NCI-H1105 (cell line): ENCODE measurements at regions not wholly inside any gene's neighbourhood (a gene's known extent, or its start where the extent isn't known, plus 50 kb on each side); places are given as distances from the start of the nearest gene placed in this dataset.
"Not testable (repeated sequence)": the region's sequence is repeated elsewhere in the genome, so short reads cannot be mapped to it uniquely, and the experiment has no call there.

ENCODE experiments used
- DNase-seq: peaks from one replicate; lab custom pipeline; 2025; lab: John Stamatoyannopoulos, UW

GRCh38 chr1:232579958-232580941 lies 49.7 kb downstream of the SIPA1L2 start:
- DNase-seq: no peak

GRCh38 chr1:232579466-232579865 lies 50.5 kb downstream of the SIPA1L2 start:
- no peak for DNase-seq

DNA sequence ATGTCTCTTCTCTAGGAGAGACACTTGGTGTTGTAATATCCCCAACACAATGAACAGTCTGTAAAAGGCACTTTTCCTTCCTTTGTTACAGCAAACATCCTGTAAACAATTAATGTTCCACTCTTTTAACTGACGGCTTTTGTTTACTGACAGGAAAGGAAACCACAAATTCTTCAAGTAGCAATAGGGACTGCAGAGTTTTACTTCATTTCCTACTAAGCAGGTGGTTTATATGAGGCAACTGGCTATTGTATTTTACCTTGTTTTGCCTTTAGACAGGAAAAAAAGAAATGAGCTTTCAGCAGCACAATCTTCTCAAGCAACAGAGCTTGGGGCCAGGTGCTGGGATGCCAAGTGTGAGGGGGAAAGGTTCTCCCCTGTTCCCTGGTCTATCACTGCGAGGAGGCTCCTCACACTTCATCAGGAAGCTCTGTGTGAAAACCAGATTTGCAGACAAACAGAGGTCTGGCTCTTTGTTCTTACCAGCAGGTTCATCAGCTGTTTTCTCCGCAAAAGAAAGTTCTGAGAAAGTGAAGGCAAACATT lies 51.2 kb downstream of the SIPA1L2 start:
- no peak for DNase-seq

DNA sequence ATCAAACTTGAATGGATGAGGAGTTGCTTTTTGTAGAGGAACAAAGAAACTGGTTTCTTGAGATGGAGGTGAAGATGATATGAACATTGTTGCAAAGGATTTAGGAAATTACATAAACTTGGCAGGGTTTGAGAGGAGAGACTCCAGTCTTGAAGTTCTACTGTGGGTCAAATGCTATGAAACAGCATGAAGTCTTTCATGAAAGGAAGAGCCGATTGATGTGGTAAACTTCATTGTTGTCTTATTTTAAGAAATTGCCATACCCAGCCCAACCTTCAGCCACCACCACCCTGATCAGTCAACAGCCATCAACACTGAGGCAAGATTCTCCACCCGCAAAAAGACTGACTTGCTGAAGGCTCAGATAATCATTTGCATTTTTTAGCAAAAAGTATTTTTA lies 52.2 kb downstream of the SIPA1L2 start:
- no peak for DNase-seq

- no peak for DNase-seq
Measured at GRCh38 chr1:232576537-232576936, 53.4 kb downstream of the SIPA1L2 start.

DNA sequence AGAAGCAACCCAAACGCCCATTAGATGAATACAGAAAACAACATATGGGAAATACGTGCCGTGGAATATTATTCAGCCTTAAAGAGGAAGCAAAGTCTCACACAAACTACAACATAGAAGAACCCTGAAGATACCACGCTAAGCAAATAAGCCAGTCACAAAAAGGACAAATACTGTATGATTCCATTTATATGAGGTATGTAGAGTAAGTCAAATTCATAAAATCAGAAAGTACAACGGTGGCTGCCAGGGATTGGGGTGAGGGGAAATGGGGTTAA lies 54.2 kb downstream of the SIPA1L2 start:
- DNase-seq: no peak

DNA sequence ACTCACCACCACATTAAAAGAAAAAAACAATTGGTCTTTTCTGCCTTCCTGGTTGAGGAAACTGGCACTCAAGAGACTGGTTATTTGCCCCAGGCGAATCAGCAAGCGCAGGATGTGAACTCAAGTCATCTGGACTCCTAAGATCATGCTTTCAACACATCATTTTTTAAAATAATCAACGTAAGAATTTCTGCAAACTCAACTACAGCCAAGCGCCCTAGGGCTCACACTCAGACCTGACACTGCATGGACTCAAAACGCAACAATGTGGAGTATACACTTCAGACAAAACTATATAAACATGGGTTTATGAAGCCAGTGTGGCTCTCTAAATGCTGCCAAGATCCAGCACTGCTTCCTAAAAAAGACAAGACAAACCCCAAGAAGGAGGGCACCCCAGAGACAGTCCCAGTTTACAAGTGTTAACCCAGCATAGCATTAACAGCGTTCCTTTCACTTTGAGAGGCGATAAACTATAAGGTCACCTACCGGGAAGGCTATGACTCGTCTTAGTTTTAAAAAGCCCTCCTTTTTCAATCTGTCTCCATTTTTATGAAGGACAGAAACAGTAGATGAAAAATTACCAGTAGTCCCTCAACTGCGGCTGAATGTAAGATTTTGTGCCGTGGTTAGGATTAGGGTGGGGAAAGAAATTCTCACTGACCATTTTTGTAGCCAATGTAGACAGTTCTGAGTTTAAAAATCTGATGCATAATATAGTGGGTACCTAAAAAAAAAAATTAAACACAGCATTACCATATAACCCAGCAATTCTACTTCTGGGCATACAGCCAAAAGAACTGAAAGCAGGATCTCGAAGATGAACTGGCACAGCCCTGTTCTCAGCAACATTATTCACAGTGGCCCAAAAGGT lies 54.8 kb downstream of the SIPA1L2 start:
- DNase-seq: no peak

DNA sequence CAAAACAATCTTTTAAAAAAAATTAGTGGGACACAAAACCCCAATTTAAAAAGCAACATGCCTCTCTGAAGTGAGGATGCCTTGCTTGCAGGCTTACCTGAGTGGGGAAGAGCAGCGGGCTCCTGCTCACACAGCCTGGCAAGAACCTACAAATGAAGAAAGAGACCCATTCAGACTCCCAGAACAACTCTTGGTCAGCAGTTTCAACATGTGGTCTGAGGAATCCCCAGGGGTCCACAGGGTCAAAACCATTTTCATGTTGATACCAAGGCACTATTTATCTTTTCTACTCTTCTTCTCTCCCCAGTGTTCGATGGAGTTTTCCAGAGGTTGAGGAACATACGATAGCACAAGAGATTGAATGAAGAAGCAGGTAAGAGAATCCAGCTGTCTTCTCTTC lies 55.9 kb downstream of the SIPA1L2 start:
- DNase-seq: no peak

- no peak for DNase-seq
Measured at GRCh38 chr1:232571523-232571922, 58.4 kb downstream of the SIPA1L2 start.

DNA sequence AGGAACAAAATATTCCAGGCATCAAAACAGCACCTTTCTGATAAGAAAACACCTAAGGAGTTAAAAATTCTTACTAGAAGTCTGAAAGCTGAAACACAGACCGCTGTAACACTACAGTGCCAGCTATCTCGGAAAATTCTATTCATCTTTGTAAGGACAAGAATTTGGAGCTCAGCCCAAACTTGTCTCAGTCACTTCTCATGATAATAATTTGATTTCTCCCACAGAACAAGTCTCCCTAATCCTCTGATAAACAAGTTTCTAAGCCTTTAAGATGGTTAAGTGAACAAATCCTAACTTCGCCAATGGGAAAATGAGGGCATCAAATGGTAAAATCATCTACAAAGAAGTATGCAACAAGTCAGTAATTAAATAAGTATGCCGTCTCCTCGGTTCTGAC lies 59.9 kb downstream of the SIPA1L2 start:
- no peak for DNase-seq

GRCh38 chr1:232569554-232569921 lies 60.4 kb downstream of the SIPA1L2 start:
- not testable (repeated sequence) for DNase-seq

DNA sequence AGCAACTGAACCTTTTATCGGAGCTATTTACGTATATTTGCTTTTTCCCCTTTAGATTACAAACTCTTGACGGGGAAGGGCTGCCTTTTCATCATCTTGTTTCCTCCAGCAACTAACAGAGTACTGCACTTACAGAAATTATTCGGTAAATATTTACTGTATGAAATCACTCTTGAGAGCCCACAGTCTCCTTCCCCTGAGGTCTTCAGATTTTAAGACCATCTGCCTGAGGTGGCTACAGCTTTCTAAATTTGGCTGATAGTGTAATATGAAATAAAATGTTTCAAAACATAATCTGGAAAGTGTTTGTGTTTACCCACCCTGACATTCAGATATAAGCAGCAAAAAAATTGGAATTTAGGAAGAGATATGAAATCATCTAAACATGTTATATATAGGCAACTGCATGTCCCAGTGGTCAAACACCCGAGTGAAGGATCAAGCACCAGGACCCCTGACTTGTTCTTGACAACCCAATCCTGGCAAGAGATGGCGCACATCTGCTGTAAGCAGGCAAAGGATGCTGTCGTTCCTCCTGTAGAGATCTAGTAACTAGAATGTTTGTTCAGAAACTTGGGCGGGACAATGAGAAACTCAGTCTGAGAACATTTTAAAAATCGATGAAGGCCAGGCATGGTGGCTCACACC lies 60.9 kb downstream of the SIPA1L2 start:
- no peak for DNase-seq

- DNase-seq: no peak
Measured at GRCh38 chr1:232568331-232568852, 61.5 kb downstream of the SIPA1L2 start.

- DNase-seq: no peak
Measured at GRCh38 chr1:232566093-232566492, 63.8 kb downstream of the SIPA1L2 start.

- no peak for DNase-seq
Measured at GRCh38 chr1:232562855-232563510, 67.0 kb downstream of the SIPA1L2 start.

DNA sequence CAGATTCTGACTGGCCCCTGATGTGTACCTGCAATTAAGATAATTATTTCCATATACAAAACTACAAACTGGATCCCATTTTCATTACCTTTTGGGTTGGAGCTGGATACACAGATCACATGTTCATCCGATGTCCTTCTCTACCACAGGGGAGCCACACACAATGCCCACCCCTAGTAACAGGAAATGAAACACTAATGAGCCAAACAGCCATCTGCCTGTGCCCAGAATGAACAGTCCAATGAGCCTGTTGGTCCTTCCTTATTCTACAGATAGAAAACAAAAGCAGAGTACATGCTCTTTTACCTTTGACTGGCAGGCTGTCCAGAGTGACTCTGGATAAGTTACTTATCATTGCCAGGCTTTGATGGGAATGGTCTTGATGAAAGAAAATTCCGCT lies 68.6 kb downstream of the SIPA1L2 start:
- DNase-seq: no peak

- DNase-seq: no peak
Measured at GRCh38 chr1:232560940-232561339, 69.0 kb downstream of the SIPA1L2 start.

GRCh38 chr1:232558954-232559353 lies 71.0 kb downstream of the SIPA1L2 start:
- DNase-seq: no peak

DNA sequence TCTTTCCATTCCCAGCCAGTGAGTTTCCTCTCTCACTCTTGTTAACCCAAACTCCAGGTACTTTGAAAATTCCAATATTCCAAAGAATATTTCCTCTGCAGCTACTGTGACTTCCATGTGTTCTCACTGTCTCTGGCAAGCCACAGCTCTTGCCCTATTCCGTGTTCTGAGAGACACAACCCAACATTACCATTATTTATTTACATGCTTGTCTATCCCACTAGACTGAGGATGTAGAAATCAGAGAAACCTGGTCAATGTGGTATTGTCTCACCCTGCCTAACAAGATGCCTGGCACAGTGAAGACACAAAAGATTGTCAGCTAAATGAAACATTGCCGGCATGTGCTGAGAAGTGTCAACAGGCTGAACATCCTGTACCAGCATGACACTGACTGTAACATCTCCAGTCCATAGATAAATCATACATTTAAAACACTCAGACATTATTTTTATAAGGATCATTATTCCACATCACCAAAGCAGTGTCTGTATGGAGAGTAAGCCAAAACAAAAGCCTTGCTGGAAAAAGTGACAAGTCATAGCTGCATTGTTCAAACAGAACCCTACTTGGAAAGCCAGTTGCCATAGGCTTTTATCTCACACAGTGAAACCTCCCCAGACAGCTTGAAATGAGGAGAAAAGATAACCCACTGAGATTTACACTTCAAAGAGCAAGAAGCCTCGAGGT lies 72.3 kb downstream of the SIPA1L2 start:
- no peak for DNase-seq

- no peak for DNase-seq
Measured at GRCh38 chr1:232557096-232557495, 72.8 kb downstream of the SIPA1L2 start.

DNA sequence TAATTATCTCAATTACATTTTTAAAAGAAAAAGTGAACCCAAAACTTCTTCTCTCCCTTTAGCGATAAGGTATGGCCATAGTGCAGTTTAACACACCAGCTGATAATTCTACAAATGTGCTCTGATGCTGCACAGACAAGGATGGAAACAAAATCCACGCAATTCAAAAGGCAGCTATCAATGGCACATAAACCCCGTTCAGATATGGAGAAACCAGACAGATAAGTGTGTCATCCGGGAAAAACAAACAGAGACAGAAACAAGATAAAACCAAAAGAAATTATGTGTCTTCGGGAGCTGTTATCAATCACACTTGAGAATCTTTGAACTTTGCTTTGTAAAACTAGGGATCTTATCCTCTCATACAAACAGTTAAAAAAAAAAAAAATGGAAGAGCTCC lies 73.6 kb downstream of the SIPA1L2 start:
- no peak for DNase-seq
